Ovary (tissue), 3 donors: ENCODE measurements at regions not wholly inside any gene's neighbourhood (a gene's known extent, or its start where the extent isn't known, plus 50 kb on each side); places are given as distances from the start of the nearest gene placed in this dataset.

Experiments
- CTCF ChIP-seq, 3 donors: fragments of 450-650 bp in 2 of 3; fragments of 200-600 bp in 1 of 3; IDR thresholded peaks; one replicate each; pipeline versions ENCODE4 v1.5.1 to v1.8.0; 2016 to 2022; ENCODE audit warnings: antibody characterized with exemption in 3 of 3, mild to moderate bottlenecking in 1 of 3
- EP300 ChIP-seq: sonication (generic); formaldehyde crosslinking; IDR thresholded peaks from one replicate; pipeline ENCODE4 v1.6.1; 2017; ENCODE audit warnings: antibody characterized with exemption
- POLR2A ChIP-seq: fragments of 450-650 bp; IDR thresholded peaks from one replicate; pipeline ENCODE4 v1.6.1; 2017; ENCODE audit warnings: antibody characterized with exemption, mild to moderate bottlenecking, moderate library complexity
- donor health status: DM: no; HTN: no; CAD: no.

DNA sequence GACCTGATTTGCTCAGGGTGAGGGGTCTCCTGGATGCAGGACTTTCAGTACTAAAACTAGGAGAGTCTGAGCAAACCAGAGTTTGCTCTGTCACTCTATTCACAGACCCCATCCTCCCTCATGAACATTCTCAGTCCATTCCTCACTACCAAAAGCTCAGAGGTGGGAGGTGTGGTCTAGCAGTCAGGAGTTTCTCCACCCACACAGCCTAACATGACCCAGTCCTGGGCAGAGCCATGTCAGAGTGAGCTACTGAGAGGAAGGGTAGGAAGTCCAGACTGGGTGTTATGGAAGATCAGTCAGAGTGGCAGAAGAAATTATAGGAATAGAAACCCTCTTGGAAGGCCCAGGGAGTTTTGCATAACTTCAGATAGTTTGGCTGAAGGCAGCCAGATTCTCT lies 113.3 kb upstream of the GRAMD2B start:
- TF ChIP-seq CTCF (IDR thresholded peaks at IDR 0.05): no peak
- no peak for TF ChIP-seq EP300
- TF ChIP-seq POLR2A: no peak
